ENCODE measurements at regions not wholly inside any gene's neighbourhood (a gene's known extent, or its start where the extent isn't known, plus 50 kb on each side); places are given as distances from the start of the nearest gene placed in this dataset.

DNA sequence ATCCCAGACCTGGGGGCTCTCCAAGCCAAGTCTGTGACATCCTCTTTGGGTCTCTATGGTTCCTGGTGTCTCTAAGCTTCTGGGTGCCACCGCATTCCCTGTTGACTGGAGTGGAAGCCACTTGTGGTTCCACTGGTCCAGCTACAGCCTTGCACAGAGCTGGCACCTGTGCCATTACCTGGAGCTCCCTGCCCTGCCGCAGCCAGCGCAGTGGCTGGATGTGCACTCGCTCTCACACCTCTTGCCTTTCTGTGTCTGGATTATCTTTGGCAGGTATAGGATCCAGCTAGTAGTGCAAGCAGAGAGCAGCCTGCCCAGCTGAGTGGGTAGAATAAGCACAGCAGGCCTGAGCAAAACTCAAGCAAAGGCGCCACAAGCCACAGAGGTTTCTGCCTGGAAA, 1635.5 kb downstream of the OTOL1 start:
- DNase-seq (ENCODE audit: low read depth): no peak
- TF ChIP-seq, protein P1, sequence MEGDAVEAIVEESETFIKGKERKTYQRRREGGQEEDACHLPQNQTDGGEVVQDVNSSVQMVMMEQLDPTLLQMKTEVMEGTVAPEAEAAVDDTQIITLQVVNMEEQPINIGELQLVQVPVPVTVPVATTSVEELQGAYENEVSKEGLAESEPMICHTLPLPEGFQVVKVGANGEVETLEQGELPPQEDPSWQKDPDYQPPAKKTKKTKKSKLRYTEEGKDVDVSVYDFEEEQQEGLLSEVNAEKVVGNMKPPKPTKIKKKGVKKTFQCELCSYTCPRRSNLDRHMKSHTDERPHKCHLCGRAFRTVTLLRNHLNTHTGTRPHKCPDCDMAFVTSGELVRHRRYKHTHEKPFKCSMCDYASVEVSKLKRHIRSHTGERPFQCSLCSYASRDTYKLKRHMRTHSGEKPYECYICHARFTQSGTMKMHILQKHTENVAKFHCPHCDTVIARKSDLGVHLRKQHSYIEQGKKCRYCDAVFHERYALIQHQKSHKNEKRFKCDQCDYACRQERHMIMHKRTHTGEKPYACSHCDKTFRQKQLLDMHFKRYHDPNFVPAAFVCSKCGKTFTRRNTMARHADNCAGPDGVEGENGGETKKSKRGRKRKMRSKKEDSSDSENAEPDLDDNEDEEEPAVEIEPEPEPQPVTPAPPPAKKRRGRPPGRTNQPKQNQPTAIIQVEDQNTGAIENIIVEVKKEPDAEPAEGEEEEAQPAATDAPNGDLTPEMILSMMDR (IDR thresholded peaks at IDR 0.05; ENCODE audit: low read depth, low read length, missing control alignments): no peak
- H3K4me3 ChIP-seq (ENCODE audit: low read depth, low read length): no peak overlapping the region

- H3K4me3 ChIP-seq (ENCODE audit: low read depth, low read length): no peak overlapping the region
- TF ChIP-seq, protein P1 (IDR thresholded peaks at IDR 0.05; ENCODE audit: low read depth, low read length, missing control alignments): no peak
- DNase-seq (ENCODE audit: low read depth): no peak
These were observed 1632.7 kb downstream of the OTOL1 start for GRCh38 chr3:163129287-163129686.

- no peak for DNase-seq (ENCODE audit: low read depth)
- no peak overlapping the region for H3K4me3 ChIP-seq (ENCODE audit: low read depth, low read length)
- TF ChIP-seq, protein P1 (IDR thresholded peaks at IDR 0.05; ENCODE audit: low read depth, low read length, missing control alignments): no peak
These were observed 1629.5 kb downstream of the OTOL1 start for GRCh38 chr3:163126115-163126514.

Data from GM12864 (cell line).